Medulla oblongata (tissue), 1 donor: ENCODE measurements at regions not wholly inside any gene's neighbourhood (a gene's known extent, or its start where the extent isn't known, plus 50 kb on each side); places are given as distances from the start of the nearest gene placed in this dataset.
"Not testable (repeated sequence)": the region's sequence is repeated elsewhere in the genome, so short reads cannot be mapped to it uniquely, and the experiment has no call there.

Source experiments
- DNase-seq: peaks from one replicate; pipeline ENCODE4 v3.0.0-alpha.2; 2015; ENCODE audit errors: extremely low spot score

DNA sequence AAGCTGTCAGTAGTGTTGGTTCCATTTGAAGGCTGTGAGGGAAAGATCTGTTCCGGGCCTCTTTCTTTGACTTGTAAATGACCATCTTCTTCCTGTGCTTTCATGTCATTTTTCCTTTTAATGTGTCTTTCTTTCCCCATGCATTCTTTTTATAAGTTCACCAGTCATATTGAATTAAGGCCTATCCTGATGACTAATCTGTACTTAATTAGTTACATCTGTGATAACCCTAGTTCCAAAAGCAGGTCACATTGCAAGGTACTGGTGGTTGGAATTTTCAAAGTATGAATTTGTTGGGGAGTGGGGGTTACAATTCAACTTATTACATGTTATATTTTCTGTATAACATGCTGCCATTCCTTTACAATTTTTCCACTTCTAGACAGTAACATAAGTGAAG is 1642.1 kb upstream of the FLRT2 start:
- DNase-seq = no peak

DNA sequence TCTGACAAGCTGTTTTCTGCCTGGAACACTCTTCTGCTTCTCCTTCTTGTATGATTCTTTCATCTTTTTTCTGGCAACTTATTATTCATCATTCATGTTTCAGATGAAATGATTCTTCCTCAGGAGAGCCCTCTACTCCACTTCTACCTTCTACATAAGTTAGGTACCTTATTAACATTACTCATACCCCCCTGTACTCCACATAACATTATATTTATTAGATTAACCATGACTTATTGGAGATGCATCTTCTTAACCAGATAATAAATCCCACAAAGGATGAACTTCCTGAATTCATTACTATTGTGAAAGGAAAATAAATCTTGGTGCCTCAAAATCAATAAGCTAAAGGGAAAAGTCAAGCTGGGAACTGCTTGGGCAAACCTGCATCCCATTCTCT is 1636.5 kb upstream of the FLRT2 start:
- no peak for DNase-seq

DNA sequence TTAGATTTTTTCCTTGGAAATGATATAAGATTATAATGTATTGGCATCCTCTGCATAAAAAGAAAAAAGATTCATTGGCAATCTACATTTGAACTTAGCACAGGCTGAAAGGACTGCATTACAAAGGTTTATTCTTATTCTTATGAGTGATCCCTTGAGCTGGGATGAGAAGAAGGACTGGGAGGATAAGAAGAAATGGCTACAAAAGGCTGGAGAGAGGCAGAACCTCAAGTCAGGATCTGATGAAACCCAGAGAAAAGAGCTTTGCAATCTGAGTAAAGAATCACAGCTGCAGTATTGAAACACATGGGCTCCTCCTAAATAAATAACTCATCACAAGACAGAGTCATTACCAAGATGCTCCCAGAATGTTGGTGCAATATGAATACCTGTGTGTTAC is 1635.4 kb upstream of the FLRT2 start:
- DNase-seq = no peak

DNA sequence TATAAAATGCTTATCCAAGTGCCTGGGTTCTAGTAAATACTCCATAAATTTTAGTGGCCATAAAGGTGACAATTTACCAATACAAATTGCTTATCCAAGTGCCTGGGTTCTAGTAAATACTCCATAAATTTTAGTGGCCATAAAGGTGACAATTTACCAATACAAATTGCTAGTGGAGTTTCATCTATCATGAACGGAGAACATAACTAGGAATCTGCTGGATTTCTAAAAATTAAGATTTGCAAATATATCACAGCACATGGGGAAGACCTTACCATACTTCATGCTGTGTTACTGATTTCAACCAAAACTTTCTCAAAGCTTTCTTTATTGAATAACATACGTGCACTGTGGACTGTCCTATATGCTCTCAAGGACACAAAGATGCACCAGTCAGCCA is 1631.4 kb upstream of the FLRT2 start:
- DNase-seq = not testable (repeated sequence)

DNA sequence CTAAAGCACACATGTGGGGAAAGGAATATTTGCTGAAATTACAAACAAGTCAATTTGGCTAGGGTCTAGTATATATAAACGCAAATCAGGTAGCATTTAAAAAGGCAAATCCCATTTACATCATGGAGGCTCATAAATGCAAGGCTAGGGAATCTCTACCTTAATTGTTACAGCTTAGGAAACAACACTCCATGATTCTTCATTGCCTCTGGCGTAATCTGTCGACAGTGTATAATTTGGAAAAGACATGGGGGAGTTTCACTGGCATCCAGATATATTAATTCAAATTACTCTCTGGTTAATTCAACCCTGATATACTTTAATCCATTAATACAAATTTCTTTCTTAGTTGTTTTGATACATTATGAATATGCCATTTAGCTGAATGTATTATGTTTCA is 1630.2 kb upstream of the FLRT2 start:
- no peak for DNase-seq

DNA sequence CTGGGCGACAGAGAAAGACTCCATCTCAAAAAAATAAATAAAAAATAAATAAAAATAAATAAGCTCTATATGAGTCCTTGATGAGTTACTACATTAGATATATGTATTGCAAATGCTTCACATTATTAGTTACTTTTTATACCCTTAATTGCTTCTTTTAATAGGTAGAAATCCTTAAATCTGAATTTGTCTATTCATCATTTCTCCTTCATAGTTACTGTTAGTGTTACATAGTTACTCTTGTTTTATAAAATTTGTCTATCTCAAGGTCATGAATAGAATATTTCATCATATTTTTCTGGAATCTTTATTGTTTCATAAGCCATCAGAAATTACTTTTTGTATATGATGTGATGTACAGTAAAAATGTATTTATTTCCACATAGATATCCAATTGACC is 1624.8 kb upstream of the FLRT2 start:
- DNase-seq = no peak

DNA sequence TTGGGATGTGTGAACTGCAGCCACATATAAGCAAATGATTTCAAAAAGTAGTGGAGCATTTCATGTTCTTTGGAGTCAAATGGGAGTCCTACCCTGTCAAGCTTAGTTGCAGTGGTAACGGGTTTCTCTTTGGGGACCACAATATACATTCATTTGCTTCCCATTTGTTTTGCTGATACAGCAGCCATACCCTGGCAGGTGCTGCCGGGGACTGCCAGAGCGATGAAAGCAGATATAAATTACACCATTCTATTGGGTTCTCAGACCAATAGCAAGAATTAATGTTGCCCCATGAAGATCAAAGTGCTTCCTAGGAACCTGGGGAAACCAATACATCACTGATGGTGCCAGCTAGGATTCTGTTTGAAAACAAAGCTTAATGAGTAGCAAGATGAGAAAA is 1621.5 kb upstream of the FLRT2 start:
- DNase-seq = no peak

DNA sequence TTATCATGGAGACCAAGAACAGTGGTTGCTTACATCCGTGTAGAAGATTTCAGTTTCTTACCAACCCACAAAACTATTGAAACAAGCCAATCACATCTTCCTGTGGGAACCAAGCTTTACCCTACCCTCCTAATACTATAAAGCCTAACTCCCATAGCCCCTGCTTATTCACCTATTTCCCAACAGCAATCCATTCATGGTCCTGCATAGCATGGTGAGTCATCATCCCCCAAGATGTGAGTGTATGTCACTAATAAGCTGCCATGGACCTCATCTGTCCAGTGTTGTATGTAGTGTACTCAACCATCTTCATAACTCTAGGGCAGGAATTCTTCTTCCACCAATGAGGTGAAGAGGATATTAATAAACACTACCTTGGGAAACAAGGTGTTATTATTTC is 1620.4 kb upstream of the FLRT2 start:
- DNase-seq = no peak

DNA sequence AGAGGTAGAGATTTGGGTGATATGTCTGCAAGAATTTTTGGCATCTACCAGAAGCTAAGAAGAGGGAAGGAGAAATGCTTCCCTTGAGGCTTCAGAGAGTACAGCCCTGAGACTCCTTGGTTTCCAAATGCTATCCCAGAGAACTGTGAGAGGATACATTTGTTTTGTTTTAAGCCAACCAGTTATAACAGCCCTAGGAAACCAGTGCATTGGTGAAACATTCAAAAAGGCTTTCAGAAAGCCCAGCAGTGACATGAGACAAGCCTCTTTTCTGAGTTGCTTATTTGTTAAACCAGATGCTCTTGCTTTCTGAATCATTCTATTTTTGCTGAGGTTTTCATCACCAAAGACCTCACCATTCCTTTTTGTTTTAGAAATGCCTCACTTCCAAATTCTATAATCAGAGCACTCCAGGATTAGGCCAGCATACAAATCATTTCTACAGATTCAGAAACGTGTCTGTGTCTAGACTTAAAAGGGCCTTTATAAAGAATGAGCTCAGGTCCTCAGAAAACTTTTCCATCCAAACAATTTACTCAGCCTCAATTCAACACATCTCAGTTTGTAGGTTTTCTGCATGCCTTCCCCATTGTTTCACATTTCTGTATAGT is 1617.8 kb upstream of the FLRT2 start:
- peak; percentile 11 for DNase-seq

DNA sequence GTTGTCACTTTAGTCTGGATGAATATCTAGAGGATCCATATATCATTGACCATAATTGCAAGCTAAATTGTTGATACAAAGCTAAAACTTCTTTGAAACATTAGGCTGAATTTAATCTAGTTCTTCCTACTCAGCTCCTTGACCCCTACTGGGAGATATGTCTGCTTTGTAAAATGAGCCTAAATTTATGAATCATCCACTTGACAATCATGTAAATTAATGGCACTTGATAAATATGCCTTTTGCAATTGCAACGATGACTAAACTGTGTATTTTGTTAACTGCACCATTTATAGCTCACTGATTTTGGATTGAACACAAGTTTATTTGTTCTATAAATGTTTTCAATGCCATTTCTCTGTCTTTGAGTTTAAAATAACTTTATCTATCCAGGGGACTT is 1616.5 kb upstream of the FLRT2 start:
- no peak for DNase-seq

DNA sequence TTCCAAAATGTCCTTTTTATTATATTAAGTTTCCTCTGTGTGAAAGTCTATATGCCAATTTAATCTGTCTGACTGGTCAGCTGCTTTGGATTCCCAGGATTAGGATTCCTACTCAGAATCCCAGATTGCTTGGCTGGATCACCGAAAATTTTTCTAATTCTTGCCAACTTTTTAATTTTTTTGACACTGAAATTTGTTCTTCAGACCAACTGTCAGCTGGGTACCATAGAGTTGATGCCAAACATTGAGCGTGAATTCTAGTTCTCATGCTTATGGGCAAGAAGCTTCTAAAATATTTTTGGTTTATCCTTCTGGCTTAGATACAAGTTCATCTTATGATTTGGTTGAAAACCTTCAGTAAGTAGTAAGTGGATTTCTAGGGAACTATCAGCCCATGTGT is 1611.4 kb upstream of the FLRT2 start:
- no peak for DNase-seq

DNA sequence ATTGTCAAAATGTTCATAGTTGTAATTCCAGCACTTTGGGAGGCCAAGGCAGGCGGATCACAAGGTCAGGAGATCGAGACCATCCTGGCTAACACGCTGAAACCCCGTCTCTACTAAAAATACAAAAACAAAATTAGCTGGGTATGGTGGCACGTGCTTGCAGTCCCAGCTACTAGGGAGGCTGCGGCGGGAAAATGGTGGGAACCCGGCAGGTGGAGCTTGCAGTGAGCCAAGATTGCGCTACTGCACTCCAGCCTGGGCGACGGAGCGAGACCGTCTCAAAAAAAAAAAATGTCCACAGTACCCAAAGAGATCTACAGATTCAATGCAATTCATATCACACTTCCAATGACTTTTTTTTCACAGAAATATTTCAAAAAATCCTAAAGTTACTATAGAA is 1610.3 kb upstream of the FLRT2 start:
- not testable (repeated sequence) for DNase-seq

DNA sequence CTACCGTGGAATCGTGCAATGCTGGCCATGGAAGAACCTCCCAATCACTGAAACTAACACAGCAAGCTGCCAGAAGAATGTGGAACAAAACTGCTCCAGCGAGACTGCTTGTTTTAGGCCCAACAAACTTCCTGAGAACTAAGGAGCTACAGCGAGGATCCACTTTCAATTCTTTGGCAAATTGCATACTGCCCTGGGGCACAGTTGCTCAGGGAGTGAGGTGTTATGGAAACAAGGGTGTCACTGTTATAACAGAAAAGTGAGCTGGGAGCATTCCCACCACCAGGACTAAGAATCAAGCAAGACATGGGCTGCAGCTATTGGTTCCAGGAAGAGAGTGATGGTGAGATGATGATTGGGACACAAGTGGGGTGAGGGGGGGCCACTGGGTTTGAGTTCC is 1606.1 kb upstream of the FLRT2 start:
- no peak for DNase-seq

DNA sequence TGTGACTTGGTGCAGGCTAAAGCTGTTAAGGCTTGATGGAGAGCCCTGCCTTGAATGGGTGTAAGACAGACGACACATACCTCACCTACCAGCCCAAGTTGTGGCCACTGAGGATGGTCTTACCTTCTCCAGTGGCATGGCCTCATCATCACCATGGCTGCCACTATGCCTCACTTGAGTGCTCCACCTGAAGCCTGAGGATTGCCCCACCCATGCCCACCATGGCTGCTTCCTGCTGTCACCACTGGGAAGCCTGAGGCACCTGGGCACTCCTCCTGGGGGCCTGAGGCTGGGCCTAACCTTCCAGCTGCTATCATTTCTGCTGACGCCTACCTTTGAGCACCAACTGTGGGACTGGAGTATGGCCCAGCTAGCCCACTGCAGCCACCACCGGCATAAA is 1605.7 kb upstream of the FLRT2 start:
- no peak for DNase-seq

DNA sequence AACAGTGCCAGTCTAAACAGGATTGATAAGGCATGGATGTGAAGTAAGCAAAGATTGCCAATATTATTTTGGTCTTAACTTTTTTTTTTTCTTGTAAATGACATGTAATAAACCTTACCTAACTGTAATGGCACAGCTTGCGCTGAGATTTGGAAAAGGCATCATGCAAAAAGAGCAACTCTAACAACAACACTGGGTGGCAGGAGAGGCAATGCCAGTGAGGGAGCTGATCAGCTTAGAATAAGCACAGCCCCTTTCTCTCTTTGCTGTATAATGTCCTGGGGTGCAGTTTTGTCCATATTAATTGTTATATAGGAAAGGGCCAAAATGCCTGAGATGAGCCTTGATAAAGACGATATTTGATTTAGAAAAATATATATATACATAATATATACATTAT is 1589.7 kb upstream of the FLRT2 start:
- no peak for DNase-seq

DNA sequence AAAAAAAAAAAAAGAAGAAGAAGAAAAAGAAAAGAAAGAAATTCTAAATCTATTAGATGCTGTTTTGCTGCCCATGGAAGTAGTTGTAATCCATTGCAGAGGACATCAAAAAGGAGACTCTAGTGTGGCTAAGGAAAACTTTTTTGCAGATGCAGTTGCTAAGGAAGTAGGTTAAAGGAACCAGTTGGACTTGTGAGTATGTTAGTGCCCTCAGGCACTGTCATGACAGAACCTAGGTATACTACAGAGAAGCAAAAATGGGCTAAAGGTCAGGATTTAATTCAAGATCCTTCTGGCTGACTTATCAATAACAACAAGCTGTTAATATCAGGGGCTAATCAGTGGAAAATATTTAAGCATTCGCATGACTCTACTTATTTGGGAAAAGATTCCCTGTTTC is 1571.6 kb upstream of the FLRT2 start:
- no peak for DNase-seq

DNA sequence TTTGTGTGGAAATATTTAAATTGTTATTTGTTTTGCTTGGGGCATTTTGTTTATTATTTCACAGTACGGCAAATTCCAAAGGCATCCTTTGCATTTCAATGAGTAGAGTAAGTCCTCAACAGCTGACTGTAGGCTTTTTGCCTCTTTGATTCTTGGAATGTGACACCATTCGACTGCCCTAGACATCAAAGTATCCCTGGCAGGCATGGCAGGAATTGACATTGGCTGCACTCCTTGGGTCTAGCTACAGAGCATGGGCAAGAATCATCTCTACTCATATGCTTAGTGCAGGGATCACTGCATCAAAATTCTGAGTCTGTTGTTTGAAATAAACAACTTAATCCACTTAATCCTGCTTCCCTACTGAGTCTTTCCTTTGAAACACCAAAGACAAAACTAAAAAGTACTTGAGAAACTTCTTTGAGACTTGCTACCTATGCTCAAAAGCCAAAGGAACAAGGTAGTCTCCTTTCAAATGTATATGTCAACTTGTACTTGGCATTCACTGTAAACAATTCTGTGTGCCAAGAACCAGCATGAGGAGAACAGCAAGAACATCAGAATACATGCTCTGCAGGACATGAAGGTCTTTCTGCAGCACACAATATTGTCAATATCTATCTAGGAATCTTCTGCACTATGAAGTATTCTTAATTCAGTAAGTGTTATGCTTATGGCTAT is 1569.0 kb upstream of the FLRT2 start:
- DNase-seq = no peak

DNA sequence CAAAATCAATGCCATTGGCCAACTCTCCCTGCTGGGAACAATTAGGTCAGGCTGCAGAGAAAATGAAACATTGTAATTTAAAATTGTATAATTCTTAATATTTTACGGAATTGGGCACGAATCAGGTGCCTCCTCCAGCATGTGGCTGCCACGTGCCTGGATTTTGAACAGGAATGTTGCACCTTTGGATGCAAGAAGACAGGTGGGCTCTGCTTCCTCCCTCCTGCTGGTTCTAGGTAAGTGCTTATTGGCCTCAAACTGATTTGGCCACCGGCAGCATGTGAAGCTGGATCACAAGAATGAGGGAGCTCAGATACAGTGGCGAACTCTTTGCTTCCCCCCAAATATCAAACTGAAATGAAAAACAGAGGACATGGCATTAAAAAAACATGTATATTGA is 1559.9 kb upstream of the FLRT2 start:
- no peak for DNase-seq

DNA sequence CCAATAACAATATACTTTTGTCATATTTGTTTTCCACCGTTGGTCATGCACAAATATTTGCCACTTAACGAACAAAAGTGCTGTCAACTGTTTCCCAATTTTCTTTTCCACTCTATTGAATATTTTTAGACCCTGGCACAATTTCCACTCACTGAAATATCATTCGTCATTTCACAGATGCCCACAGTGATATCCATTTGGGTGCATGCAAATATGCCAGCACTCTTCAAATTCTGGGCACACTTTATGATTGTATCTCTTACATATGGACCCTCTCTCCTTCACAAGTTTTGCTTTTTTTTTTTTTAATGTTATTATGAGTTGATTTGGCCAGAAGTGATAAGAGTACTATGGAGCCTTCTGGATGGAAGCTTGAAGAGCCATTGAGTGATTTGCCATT is 1557.3 kb upstream of the FLRT2 start:
- DNase-seq = no peak

DNA sequence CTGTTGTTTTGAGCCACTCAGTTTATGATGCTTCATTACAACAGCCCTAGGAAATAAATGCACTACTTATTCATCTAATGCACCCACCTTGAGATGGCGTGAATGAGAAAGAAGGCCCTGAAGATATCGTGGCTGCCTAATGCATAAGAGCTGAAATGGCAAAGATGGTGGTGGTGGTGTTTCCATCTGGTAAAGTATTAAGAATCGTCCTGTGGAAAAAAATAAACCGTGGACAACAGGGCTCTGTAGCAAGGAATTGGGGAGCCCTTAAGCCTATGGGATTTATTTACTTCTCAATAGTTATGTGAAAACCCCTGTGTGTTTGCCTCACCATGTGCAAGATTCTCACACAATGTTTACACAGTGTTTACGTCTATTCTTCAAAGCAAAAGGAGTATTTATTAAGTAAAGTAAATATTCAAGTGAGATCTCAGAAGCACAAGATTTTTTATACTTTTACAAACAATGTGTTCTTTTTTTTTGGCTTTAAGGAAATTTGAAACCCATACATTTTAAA is 1555.2 kb upstream of the FLRT2 start:
- DNase-seq = no peak

DNA sequence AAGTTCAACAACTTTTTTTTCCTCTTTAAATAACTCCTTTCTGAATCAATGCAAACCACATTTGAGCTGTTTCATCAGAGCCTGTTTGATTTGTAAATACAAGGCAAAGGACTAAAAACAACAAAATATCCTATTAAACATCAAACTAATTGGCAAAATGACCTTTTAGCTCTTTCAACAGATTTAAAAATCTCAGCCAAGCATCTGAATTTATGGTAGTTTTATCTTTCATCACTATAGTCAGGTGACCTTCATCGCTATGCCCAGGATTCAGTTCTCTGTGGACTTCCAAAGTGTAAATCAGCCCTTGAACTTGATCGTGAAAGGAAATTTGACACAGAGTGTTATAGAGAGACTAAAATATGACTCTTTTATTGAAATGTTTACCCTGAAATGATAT is 1554.5 kb upstream of the FLRT2 start:
- no peak for DNase-seq

DNA sequence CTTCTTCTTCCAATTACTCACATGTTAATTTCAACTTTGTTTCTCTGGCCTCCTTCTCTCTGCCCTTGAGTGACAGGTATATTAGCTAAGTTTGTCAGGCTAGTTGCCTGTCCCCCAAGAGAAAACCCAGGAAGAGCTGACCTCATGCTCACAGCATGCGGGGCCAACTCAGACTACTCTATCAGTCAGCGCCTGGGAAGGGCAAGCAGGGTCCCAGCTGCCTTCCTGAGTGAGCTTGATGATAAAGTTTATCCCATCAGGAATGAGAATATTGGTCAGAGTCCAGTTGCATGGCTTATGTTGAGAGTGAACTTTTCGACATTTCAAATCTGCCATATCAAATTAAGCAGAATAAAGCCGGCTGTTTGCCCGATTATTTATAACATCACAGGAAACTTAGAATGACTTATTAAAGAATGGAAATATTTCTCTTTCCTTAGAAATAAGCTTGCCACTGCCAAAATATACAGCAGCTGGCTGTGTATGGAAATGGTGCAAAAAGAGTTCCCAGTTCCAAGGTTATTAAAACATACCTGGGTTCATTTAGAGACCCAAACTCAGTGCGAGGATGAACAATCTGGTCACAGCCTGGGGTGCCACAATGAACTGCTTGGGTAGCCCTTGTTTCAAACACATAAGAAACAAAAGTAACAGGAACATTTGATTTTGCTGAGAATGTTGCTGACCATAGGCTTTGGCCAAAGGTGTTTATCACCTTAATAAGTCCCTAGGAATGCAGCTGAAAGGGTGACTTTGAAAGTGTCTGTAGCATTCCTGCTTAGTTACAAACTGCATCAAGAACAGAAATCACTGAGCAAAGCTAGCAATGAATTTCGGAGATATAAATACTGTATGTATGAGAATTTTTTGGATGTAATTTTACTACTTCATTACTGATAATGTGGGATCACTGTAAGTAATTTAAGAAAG is 1553.8 kb upstream of the FLRT2 start:
- DNase-seq = no peak

DNA sequence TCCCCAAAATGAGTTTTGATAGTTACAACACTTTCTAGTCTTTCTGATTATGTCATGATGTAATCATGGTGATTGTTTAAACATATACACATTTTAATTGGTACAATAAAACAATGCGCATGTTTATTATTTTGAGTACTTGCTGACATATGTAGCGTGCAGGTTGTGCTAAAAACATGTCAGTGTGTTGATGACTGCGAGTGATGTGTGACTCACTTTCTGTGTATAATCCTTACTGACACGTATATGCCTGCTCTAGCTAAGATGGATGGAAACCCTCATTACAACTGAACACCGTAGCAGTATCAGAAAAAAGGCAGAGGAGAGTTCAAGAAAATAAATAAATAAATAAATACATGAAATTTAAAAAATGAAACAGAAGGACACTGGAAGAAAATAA is 1552.4 kb upstream of the FLRT2 start:
- no peak for DNase-seq
